GM21390 (cell line): ENCODE measurements at regions not wholly inside any gene's neighbourhood (a gene's known extent, or its start where the extent isn't known, plus 50 kb on each side); places are given as distances from the start of the nearest gene placed in this dataset.
A peak's percentile ranks its signal among the peaks of the same experiment; 100 is the strongest.

Source experiments
- ATAC-seq: cut with Tn5 transposase; IDR thresholded peaks from one replicate; pipeline ENCODE4 v1.9.1; 2021; ENCODE audit not compliant: unreplicated experiment

GRCh38 chr2:64825831-64826491, 163.2 kb upstream of the SLC1A4 start:
- no peak for ATAC-seq

GRCh38 chr2:64826703-64827102, 162.5 kb upstream of the SLC1A4 start:
- ATAC-seq: no peak

GRCh38 chr2:64828261-64828660, 160.9 kb upstream of the SLC1A4 start:
- ATAC-seq: no peak

- no peak for ATAC-seq
Observed at GRCh38 chr2:64829525-64829924, 159.7 kb upstream of the SLC1A4 start.

GRCh38 chr2:64831134-64831976, 157.8 kb upstream of the SLC1A4 start:
- ATAC-seq: peak; percentile 84

- no peak for ATAC-seq
Observed at GRCh38 chr2:64831977-64832328, 157.2 kb upstream of the SLC1A4 start.

- ATAC-seq: no peak
Observed at GRCh38 chr2:64832936-64833335, 156.3 kb upstream of the SLC1A4 start.

GRCh38 chr2:64836566-64836965, 152.6 kb upstream of the SLC1A4 start:
- ATAC-seq: no peak

- no peak for ATAC-seq
Observed at GRCh38 chr2:64837116-64837731, 152.0 kb upstream of the SLC1A4 start.

- no peak for ATAC-seq
Observed at GRCh38 chr2:64837925-64838641, 151.1 kb upstream of the SLC1A4 start.

GRCh38 chr2:64838817-64839216, 150.4 kb upstream of the SLC1A4 start:
- ATAC-seq: no peak

- peak; percentile 90 for ATAC-seq
Observed at GRCh38 chr2:64839844-64840243, 149.4 kb upstream of the SLC1A4 start.

GRCh38 chr2:64840426-64840881, 148.7 kb upstream of the SLC1A4 start:
- no peak for ATAC-seq

GRCh38 chr2:64841461-64841860, 147.7 kb upstream of the SLC1A4 start:
- ATAC-seq: no peak

- no peak for ATAC-seq
Observed at GRCh38 chr2:64842030-64842429, 147.2 kb upstream of the SLC1A4 start.

- no peak for ATAC-seq
Observed at GRCh38 chr2:64844087-64844486, 145.1 kb upstream of the SLC1A4 start.

GRCh38 chr2:64845273-64845905, 143.8 kb upstream of the SLC1A4 start:
- no peak for ATAC-seq

- ATAC-seq: no peak
Observed at GRCh38 chr2:64846177-64846576, 143.0 kb upstream of the SLC1A4 start.

- no peak for ATAC-seq
Observed at GRCh38 chr2:64847930-64848329, 141.3 kb upstream of the SLC1A4 start.

- no peak for ATAC-seq
Observed at GRCh38 chr2:64848363-64848762, 140.8 kb upstream of the SLC1A4 start.

GRCh38 chr2:64848945-64849344, 140.3 kb upstream of the SLC1A4 start:
- ATAC-seq: no peak
